Ovary (tissue), 7 donors: ENCODE measurements at regions not wholly inside any gene's neighbourhood (a gene's known extent, or its start where the extent isn't known, plus 50 kb on each side); places are given as distances from the start of the nearest gene placed in this dataset.

ENCODE experiments used
- DNase-seq, 5 donors: peaks; one replicate each; pipeline ENCODE4 v3.0.0-alpha.2; 2019 to 2020
- H3K27ac ChIP-seq, 2 donors: fragments of 200-600 bp; one replicate each; pipeline versions ENCODE4 v1.5.1 to v1.8.0; 2019 to 2022
- H3K27me3 ChIP-seq: fragments of 200-600 bp; one replicate; pipeline ENCODE4 v1.8.0; 2022
- H3K36me3 ChIP-seq: fragments of 200-600 bp; sonication (generic); one replicate; pipeline ENCODE4 v1.5.1; 2019
- H3K4me1 ChIP-seq: one replicate; pipeline ENCODE4 v1.8.1; 2013; ENCODE audit warnings: mild to moderate bottlenecking, moderate library complexity; ENCODE audit not compliant: insufficient read depth
- H3K4me3 ChIP-seq: fragments of 200-600 bp; sonication (generic); one replicate; pipeline ENCODE4 v1.5.1; 2017
- H3K9me3 ChIP-seq, 2 donors: fragments of 200-600 bp in 1 of 2; sonication (generic) in 1 of 2; one replicate each; pipeline versions ENCODE4 v1.5.1 to v1.8.1; 2013 to 2019; ENCODE audit warnings: mild to moderate bottlenecking in 1 of 2, moderate library complexity in 1 of 2
- CTCF ChIP-seq, 3 donors: fragments of 450-650 bp in 2 of 3; fragments of 200-600 bp in 1 of 3; IDR thresholded peaks; one replicate each; pipeline versions ENCODE4 v1.5.1 to v1.8.0; 2016 to 2022; ENCODE audit warnings: antibody characterized with exemption in 3 of 3, mild to moderate bottlenecking in 1 of 3
- EP300 ChIP-seq: sonication (generic); formaldehyde crosslinking; IDR thresholded peaks from one replicate; pipeline ENCODE4 v1.6.1; 2017; ENCODE audit warnings: antibody characterized with exemption
- POLR2A ChIP-seq: fragments of 450-650 bp; IDR thresholded peaks from one replicate; pipeline ENCODE4 v1.6.1; 2017; ENCODE audit warnings: antibody characterized with exemption, mild to moderate bottlenecking, moderate library complexity
- WGBS, 3 donors: extraction: QIAGEN DNeasy Blood & Tissue Kit in 1 of 3; methylation state at CpG; one replicate each; pipeline versions ENCODE4 v1.1.5 to v1.1.7; 2013 to 2017; 5-methylcytosine and 5-hydroxymethylcytosine counted together
- intact Hi-C, 4 donors: fragments of 100-400 bp; cut with DNase I; formaldehyde crosslinking; loops; one replicate each; pipeline versions ENCODE4 v1.11.0 to v1.15.1; 2022 to 2023
- donor health status: DM: no; HTN: no; CAD: no; lungs with moderate emphysema.
- donor health status: DM: no; HTN: no; CAD: no.
- donor health status: Bipolar disorder and iron deficiency.
- donor health status: DM: no; HTN: no; CAD: no.
- donor health status: DM: yes; HTN: yes; CAD: no.

- TF ChIP-seq CTCF (IDR thresholded peaks at IDR 0.05) = no peak
- no peak for TF ChIP-seq EP300
- no peak for TF ChIP-seq POLR2A
- no peaks in the 10 kb centered on the region for H3K9me3 ChIP-seq
- intact Hi-C loops = no loop called here
- DNase-seq = no peak
- H3K36me3 ChIP-seq = no peaks in the 10 kb centered on the region
- no peak overlapping the region for H3K27ac ChIP-seq
- 69 to 77% (median 76%) methylated on average over 12 of the region's 12 CpGs for WGBS, 3 donors
- no peak overlapping the region for H3K4me3 ChIP-seq
- no peaks in the 10 kb centered on the region for H3K4me1 ChIP-seq
- H3K27me3 ChIP-seq = no peaks in the 10 kb centered on the region
Measured at GRCh38 chr3:117398141-117398899, 688.7 kb downstream of the TUSC7 start.

GRCh38 chr3:117399311-117400078, 689.9 kb downstream of the TUSC7 start:
- intact Hi-C loops = no loop called here

GRCh38 chr3:117400303-117400702, 690.7 kb downstream of the TUSC7 start:
- DNase-seq = no peak
- Histone ChIP-seq H3K4me1 (no peaks in the 10 kb centered on the region), H3K4me3 (no peak overlapping the region), H3K27me3 (no peaks in the 10 kb centered on the region), H3K36me3 (no peaks in the 10 kb centered on the region), H3K27ac (no peak overlapping the region), H3K9me3 (no peaks in the 10 kb centered on the region)
- intact Hi-C loops = no loop called here
- no peak for TF ChIP-seq POLR2A
- no peak for TF ChIP-seq CTCF (IDR thresholded peaks at IDR 0.05)
- TF ChIP-seq EP300 = no peak
- WGBS, 3 donors = 87 to 92% (median 89%) methylated on average over 7 of the region's 7 CpGs

More at GRCh38 chr3:117399311-117400078, 689.9 kb downstream of the TUSC7 start:
- Histone ChIP-seq H3K9me3 (no peaks in the 10 kb centered on the region), H3K4me3 (no peak overlapping the region), H3K27ac (no peak overlapping the region), H3K36me3 (no peaks in the 10 kb centered on the region), H3K27me3 (no peaks in the 10 kb centered on the region), H3K4me1 (no peaks in the 10 kb centered on the region)
- DNase-seq = no peak
- TF ChIP-seq EP300 = no peak
- no peak for TF ChIP-seq CTCF (IDR thresholded peaks at IDR 0.05)
- TF ChIP-seq POLR2A = no peak
- 59 to 68% (median 65%) methylated on average over 5 of the region's 5 CpGs for WGBS, 3 donors

- DNase-seq = no peak
- H3K4me3 ChIP-seq = no peak overlapping the region
- intact Hi-C loops = no loop called here
- H3K27me3 ChIP-seq = no peaks in the 10 kb centered on the region
- no peaks in the 10 kb centered on the region for H3K4me1 ChIP-seq
- H3K36me3 ChIP-seq = no peaks in the 10 kb centered on the region
- H3K9me3 ChIP-seq = no peaks in the 10 kb centered on the region
- TF ChIP-seq CTCF (IDR thresholded peaks at IDR 0.05) (no peak), POLR2A (no peak), EP300 (no peak)
- H3K27ac ChIP-seq = no peak overlapping the region
Measured at GRCh38 chr3:117404141-117404540, 694.6 kb downstream of the TUSC7 start.
